Stimulated activated naive CD8-positive, alpha-beta T cell treated with anti-CD3 and anti-CD28 coated beads, Interleukin-15, amount 100 ng/mL, for 72 hours (primary cell): ENCODE measurements at regions not wholly inside any gene's neighbourhood (a gene's known extent, or its start where the extent isn't known, plus 50 kb on each side); places are given as distances from the start of the nearest gene placed in this dataset.

Experiments used
- ATAC-seq: fragments of 150-1000 bp; cut with Tn5 transposase; 2 replicates; pipeline ENCODE4 v1.10.0; 2021; ENCODE audit warnings: mild to moderate bottlenecking, moderate library complexity
- DNase-seq, 2 donors: peaks; one replicate each; pipeline ENCODE4 v3.0.0; 2021 to 2022
- H3K27ac Mint-ChIP-seq, 2 donors: one replicate each; pipeline ENCODE4 v1.8.0; 2022; ENCODE audit warnings: mild to moderate bottlenecking in 2 of 2, mixed read lengths in 2 of 2, moderate library complexity in 2 of 2
- H3K27me3 Mint-ChIP-seq: one replicate; pipeline ENCODE4 v1.8.0; 2022; ENCODE audit warnings: mixed read lengths
- H3K4me1 Mint-ChIP-seq: one replicate; pipeline ENCODE4 v1.8.0; 2022; ENCODE audit warnings: mild to moderate bottlenecking, mixed read lengths
- H3K4me3 Mint-ChIP-seq, 2 donors: one replicate each; pipeline ENCODE4 v1.8.0; 2022; ENCODE audit warnings: mild to moderate bottlenecking in 2 of 2, mixed read lengths in 2 of 2, moderate library complexity in 1 of 2
- H3K9me3 Mint-ChIP-seq, 2 donors: one replicate each; pipeline ENCODE4 v1.8.0; 2022; ENCODE audit warnings: mixed read lengths in 2 of 2

DNA sequence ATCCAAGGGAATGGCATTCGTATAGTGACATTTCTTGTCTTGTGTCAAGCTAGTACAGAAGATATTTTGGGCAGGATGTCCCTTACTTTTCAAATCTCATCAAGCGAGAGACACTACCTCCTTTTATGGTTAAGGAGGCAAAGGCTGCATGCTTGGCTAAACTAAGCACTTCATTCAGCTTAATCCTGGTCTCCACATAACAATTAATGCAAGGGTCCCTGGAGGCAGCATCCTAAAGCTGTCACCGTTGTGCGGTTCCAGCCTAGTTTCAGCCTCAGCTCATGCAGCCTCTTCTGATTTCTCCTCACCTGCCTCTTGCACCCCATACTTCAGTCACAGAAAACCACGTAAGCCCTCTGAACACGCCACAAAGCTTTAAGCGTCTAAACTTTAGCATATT, 67.1 kb upstream of the SLC22A23 start:
- H3K4me1 Mint-ChIP-seq = no peaks in the 10 kb centered on the region
- no peaks in the 10 kb centered on the region for H3K9me3 Mint-ChIP-seq
- DNase-seq = no peak
- H3K27me3 Mint-ChIP-seq = peaks cover 12% of the 10 kb centered on the region
- ATAC-seq = no peak
- no peak overlapping the region for H3K27ac Mint-ChIP-seq
- H3K4me3 Mint-ChIP-seq = no peak overlapping the region

DNA sequence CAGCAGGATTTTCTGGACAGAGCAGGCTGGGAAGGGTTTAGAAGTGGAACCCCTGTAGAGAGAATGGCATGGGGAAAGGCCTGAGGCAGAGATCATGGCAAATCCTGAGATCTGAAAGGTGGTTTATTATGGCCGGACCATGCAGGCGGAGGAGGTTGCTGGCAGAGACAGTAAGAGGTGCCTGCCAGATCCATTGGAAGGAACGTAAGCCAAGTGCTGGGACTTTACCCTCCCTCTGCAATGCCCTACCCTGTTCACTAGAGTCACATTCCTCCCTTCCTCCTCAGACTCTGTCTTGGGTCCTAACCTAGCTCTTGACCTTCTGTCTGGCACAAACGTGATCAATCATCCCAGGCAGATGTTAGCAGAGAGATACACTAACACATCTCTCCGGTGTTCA, 66.4 kb upstream of the SLC22A23 start:
- Mint-ChIP-seq H3K9me3 (no peaks in the 10 kb centered on the region), H3K27me3 (peaks cover 19% of the 10 kb centered on the region), H3K4me3 (no peak overlapping the region), H3K4me1 (no peaks in the 10 kb centered on the region), H3K27ac (no peak overlapping the region)
- DNase-seq (no peak), ATAC-seq (no peak)

GRCh38 chr6:3522561-3523260, 65.9 kb upstream of the SLC22A23 start:
- no peak overlapping the region for H3K4me3 Mint-ChIP-seq
- no peaks in the 10 kb centered on the region for H3K4me1 Mint-ChIP-seq
- H3K27ac Mint-ChIP-seq = no peak overlapping the region
- DNase-seq (no peak), ATAC-seq (no peak)
- no peaks in the 10 kb centered on the region for H3K9me3 Mint-ChIP-seq
- peaks cover 24% of the 10 kb centered on the region for H3K27me3 Mint-ChIP-seq

DNA sequence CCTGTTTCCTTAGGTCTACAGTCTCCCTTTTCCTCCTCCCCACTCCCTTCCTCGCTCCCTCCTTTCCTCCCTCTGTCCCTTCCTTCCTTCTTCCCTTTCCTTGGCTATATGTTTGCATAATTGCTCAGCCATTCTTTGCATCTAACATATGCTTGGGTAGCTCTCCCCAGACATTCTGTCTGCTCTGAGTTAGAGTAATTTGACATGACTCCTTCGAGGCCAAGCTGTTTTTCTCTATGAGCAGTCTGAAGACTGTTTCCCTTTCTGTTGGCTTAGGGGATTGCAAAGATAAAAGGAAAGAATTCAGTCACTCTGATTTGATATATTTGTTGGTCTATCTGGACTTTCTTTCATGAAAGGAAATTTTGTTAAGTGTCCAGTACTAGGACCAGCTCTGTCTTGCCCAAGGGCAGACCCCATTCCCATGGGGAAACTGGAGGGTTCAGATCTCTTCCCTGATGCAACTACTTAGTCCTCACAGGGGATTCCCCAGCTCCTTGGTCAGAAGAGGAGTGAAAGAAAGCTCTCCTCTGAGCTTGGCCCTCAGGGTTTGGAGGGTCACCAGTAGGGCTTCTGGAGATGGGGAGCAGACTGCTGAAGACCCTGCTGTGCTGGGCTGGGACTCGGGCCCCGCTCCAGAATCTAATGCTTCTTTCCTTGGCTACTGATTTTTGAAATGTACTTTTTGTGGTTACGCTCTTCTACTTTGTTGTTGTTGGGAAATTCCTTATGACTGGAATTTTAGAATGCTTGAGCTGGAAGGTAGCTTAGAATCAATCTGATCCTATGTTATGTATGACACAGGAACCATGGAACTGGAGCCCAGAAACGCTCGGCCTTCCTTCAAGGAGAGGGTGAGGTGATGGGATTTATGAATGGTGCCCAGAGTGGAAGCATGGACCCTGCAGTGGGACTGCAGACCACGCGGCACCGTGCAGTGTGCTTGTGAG, 63.7 kb upstream of the SLC22A23 start:
- Mint-ChIP-seq H3K4me3 (no peak overlapping the region), H3K27ac (no peak overlapping the region), H3K9me3 (no peaks in the 10 kb centered on the region), H3K27me3 (peaks cover 29% of the 10 kb centered on the region), H3K4me1 (no peaks in the 10 kb centered on the region)
- DNase-seq (no peak), ATAC-seq (no peak)

- no peaks in the 10 kb centered on the region for H3K4me1 Mint-ChIP-seq
- peaks cover 41% of the 10 kb centered on the region for H3K27me3 Mint-ChIP-seq
- no peak for DNase-seq
- H3K27ac Mint-ChIP-seq = no peak overlapping the region
- no peaks in the 10 kb centered on the region for H3K9me3 Mint-ChIP-seq
- ATAC-seq = no peak
- H3K4me3 Mint-ChIP-seq = no peak overlapping the region
Measured at GRCh38 chr6:3518356-3519190, 61.7 kb upstream of the SLC22A23 start.

- H3K4me1 Mint-ChIP-seq = no peaks in the 10 kb centered on the region
- DNase-seq (no peak), ATAC-seq (no peak)
- no peaks in the 10 kb centered on the region for H3K9me3 Mint-ChIP-seq
- H3K27ac Mint-ChIP-seq = no peak overlapping the region
- no peak overlapping the region for H3K4me3 Mint-ChIP-seq
- peaks cover 50% of the 10 kb centered on the region for H3K27me3 Mint-ChIP-seq
Measured at GRCh38 chr6:3517350-3517749, 60.5 kb upstream of the SLC22A23 start.

DNA sequence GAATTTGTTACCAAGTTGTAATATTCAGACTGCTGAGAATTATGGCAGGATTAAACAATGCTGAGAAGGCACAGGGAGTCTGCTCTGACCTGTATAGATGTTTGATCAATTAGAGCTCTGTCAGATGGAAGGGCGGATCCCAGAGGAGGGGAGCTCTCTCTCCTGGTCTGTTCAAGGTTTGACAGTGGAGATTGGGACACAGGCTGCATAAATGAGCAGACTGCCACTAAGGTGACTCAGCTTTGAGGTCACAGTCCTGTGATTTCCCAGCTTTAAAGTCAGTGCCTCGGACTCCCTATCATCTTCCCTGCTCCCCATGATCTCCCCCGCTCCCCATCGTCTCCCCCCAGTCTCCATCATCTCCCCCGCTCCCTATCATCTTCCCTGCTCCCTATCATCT, 59.2 kb upstream of the SLC22A23 start:
- Mint-ChIP-seq H3K27me3 (peaks cover 51% of the 10 kb centered on the region), H3K27ac (no peak overlapping the region)
- no peak for DNase-seq

DNA sequence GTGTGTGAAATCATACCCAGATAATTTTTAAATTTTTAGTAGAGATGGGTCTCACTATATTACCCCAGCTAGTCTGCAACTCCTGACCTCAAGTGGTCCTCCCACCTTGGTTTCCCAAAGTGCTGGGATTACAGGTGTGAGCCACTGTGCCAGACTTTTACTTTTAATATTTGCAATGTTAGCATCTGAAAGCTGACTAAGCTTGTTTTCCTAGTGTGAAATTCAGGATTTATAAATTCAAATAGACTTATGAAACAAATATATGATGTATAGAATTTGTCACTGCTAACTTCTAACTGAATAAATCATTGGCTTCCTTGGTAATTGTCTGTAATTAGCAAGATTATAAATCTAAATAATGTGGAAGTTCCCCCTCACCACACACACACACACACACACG, 58.8 kb upstream of the SLC22A23 start:
- no peaks in the 10 kb centered on the region for H3K4me1 Mint-ChIP-seq
- DNase-seq = no peak
- peaks cover 47% of the 10 kb centered on the region for H3K27me3 Mint-ChIP-seq
- no peak overlapping the region for H3K4me3 Mint-ChIP-seq
- H3K27ac Mint-ChIP-seq = no peak overlapping the region
- H3K9me3 Mint-ChIP-seq = no peaks in the 10 kb centered on the region
- no peak for ATAC-seq

More for the DNA sequence above, 59.2 kb upstream of the SLC22A23 start:
- no peak for ATAC-seq
- Mint-ChIP-seq H3K4me3 (no peak overlapping the region), H3K9me3 (no peaks in the 10 kb centered on the region), H3K4me1 (no peaks in the 10 kb centered on the region)

- ATAC-seq (no peak), DNase-seq (no peak)
- Mint-ChIP-seq H3K9me3 (no peaks in the 10 kb centered on the region), H3K4me1 (no peaks in the 10 kb centered on the region), H3K27me3 (peaks cover 36% of the 10 kb centered on the region), H3K27ac (no peak overlapping the region), H3K4me3 (no peak overlapping the region)
Measured at GRCh38 chr6:3513416-3513815, 56.6 kb upstream of the SLC22A23 start.

GRCh38 chr6:3512832-3513231, 56.0 kb upstream of the SLC22A23 start:
- ATAC-seq = no peak
- no peak for DNase-seq
- Mint-ChIP-seq H3K9me3 (no peaks in the 10 kb centered on the region), H3K27ac (no peak overlapping the region), H3K4me1 (no peaks in the 10 kb centered on the region), H3K4me3 (no peak overlapping the region), H3K27me3 (peaks cover 30% of the 10 kb centered on the region)

- no peaks in the 10 kb centered on the region for H3K4me1 Mint-ChIP-seq
- no peak overlapping the region for H3K4me3 Mint-ChIP-seq
- peak overlapping the region in 1 of 2 donors; percentile 2 for H3K27ac Mint-ChIP-seq
- peaks cover 24% of the 10 kb centered on the region for H3K27me3 Mint-ChIP-seq
- DNase-seq (no peak), ATAC-seq (no peak)
- no peaks in the 10 kb centered on the region for H3K9me3 Mint-ChIP-seq
Measured at GRCh38 chr6:3510617-3511016, 53.8 kb upstream of the SLC22A23 start.

DNA sequence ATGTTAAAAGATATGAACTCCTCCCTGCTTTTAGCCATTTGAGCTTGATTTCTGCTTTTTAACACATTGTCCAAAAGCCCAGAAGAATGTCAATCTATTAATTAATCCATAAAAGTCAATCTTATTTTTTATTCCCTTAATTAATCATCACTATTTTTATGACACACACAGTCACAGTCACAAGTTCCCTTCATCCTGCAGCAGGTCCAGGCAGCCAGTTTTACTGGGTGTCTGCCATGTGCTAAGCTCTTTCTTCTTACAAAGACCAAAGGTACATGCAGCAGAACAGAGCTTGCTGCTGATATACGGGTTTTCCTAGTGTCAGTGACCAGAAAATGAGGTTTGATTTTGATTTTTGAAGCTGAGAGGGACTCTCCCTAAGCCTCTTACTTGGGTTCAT, 53.3 kb upstream of the SLC22A23 start:
- Mint-ChIP-seq H3K9me3 (no peaks in the 10 kb centered on the region), H3K27me3 (peaks cover 24% of the 10 kb centered on the region), H3K4me1 (no peaks in the 10 kb centered on the region), H3K4me3 (no peak overlapping the region), H3K27ac (no peak overlapping the region)
- ATAC-seq (no peak), DNase-seq (no peak)

DNA sequence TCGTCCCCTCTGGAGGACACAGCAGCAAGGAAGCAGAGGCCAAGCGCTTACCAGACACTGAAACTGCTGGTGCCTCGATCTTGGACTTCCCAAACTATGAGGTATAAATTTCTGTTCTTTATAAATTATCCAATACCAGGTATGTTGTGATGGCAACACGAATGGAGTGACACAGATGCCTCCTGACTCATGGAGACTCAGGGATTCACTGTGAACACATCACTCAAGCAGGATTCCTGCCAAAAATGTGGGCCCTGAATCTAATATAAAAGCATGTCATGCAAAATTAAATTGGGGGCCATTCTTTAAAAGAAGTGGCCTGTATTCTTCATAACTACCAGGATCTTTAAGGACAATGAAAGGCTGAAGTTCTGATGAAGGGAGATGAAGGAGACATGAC, 52.5 kb upstream of the SLC22A23 start:
- Mint-ChIP-seq H3K4me1 (no peaks in the 10 kb centered on the region), H3K4me3 (no peak overlapping the region)

DNA sequence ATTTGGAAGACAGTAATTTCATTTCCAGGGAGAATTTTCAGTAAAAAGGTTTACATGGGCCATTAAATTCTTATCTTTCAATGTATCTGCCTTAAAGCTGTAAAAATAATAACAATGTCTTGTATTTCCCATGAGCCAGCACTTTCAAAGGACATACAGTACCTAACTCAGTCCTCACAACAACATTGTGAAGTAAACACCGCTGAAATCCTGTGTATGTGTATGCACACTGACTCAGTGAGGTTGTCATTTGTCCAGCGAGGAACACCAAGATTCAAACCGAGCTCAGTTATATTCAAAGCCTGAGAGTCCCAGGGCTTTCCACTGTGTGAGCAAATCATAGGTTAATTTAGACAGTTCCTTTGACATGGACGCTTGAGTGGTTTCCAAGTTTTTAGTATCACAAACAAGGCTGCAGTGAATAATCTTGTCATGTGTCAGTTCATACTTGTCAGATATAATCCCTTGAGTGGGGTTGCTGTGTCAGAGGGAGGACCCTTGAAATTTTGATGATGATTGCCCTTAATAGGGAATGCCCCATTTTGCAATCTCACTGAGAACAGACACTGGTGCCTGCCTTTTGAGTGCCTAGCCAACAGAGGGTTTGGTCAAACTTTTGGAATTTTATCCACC, 50.0 kb upstream of the SLC22A23 start:
- no peak for ATAC-seq
- no peak overlapping the region for H3K27ac Mint-ChIP-seq
- H3K4me3 Mint-ChIP-seq = no peak overlapping the region
- no peaks in the 10 kb centered on the region for H3K4me1 Mint-ChIP-seq
- no peak for DNase-seq
- no peaks in the 10 kb centered on the region for H3K9me3 Mint-ChIP-seq
- no peaks in the 10 kb centered on the region for H3K27me3 Mint-ChIP-seq

More for the DNA sequence above, 52.5 kb upstream of the SLC22A23 start:
- no peak overlapping the region for H3K27ac Mint-ChIP-seq
- no peaks in the 10 kb centered on the region for H3K9me3 Mint-ChIP-seq
- no peak for ATAC-seq
- no peak for DNase-seq
- H3K27me3 Mint-ChIP-seq = peaks cover 17% of the 10 kb centered on the region
